ENCODE measurements at regions not wholly inside any gene's neighbourhood (a gene's known extent, or its start where the extent isn't known, plus 50 kb on each side); places are given as distances from the start of the nearest gene placed in this dataset.

GRCh38 chr18:68560128-68560527 is 154.8 kb downstream of the TMX3 start:
- TF ChIP-seq CTCF (IDR thresholded peaks at IDR 0.05; ENCODE audit: low read depth, low read length): no peak
- TF ChIP-seq POLR2A (IDR thresholded peaks at IDR 0.05; ENCODE audit: extremely low read depth, insufficient read length): no peak
